H9 (cell line): ENCODE measurements at regions not wholly inside any gene's neighbourhood (a gene's known extent, or its start where the extent isn't known, plus 50 kb on each side); places are given as distances from the start of the nearest gene placed in this dataset.

Experiments used
- DNase-seq: peaks from one replicate; pipeline ENCODE4 v3.0.0-alpha.2; 2017
- H2AFZ ChIP-seq: one replicate; pipeline ENCODE4 v1.6.1; 2013; ENCODE audit warnings: mild to moderate bottlenecking, low read length, control low read depth, moderate library complexity
- H2AK5ac ChIP-seq: 2 replicates; pipeline ENCODE4 v1.6.1; 2013; ENCODE audit warnings: low read length, control low read depth, mixed read lengths; ENCODE audit not compliant: insufficient read length
- H2BK120ac ChIP-seq: one replicate; pipeline ENCODE4 v1.6.1; 2013; ENCODE audit warnings: low read depth, mild to moderate bottlenecking, low read length, control low read depth, inconsistent platforms; ENCODE audit not compliant: poor library complexity, severe bottlenecking
- H2BK12ac ChIP-seq: 2 replicates; pipeline ENCODE4 v1.6.1; 2013; ENCODE audit warnings: low read length, control low read depth, mixed read lengths, low read depth; ENCODE audit not compliant: insufficient read length
- H2BK15ac ChIP-seq: 2 replicates; pipeline ENCODE4 v1.6.1; 2013; ENCODE audit warnings: low read depth, low read length, control low read depth
- H2BK20ac ChIP-seq: one replicate; pipeline ENCODE4 v1.6.1; 2013; ENCODE audit warnings: low read depth, mild to moderate bottlenecking, low read length, control low read depth, inconsistent platforms; ENCODE audit not compliant: poor library complexity, severe bottlenecking
- H2BK5ac ChIP-seq: 2 replicates; pipeline ENCODE4 v1.6.1; 2013; ENCODE audit warnings: low read length, control low read depth, mixed read lengths; ENCODE audit not compliant: insufficient read length
- H3K14ac ChIP-seq: 2 replicates; pipeline ENCODE4 v1.6.1; 2013; ENCODE audit warnings: low read length, control low read depth; ENCODE audit not compliant: insufficient read depth
- H3K18ac ChIP-seq: 2 replicates; pipeline ENCODE4 v1.6.1; 2013; ENCODE audit warnings: low read depth, mild to moderate bottlenecking, mixed read lengths, low read length, control low read depth; ENCODE audit not compliant: insufficient read length
- H3K23ac ChIP-seq: 2 replicates; pipeline ENCODE4 v1.6.1; 2013; ENCODE audit warnings: low read length, control low read depth, mixed read lengths, low read depth; ENCODE audit not compliant: insufficient read length
- H3K23me2 ChIP-seq: 2 replicates; pipeline ENCODE4 v1.6.1; 2013; ENCODE audit warnings: low read depth, mild to moderate bottlenecking, mixed read lengths, low read length, control low read depth; ENCODE audit not compliant: insufficient read length, poor library complexity, severe bottlenecking
- H3K27ac ChIP-seq: 2 replicates; pipeline ENCODE4 v1.5.1; 2013; ENCODE audit warnings: low read length, control low read depth, mixed read lengths, low read depth; ENCODE audit not compliant: insufficient read length
- H3K27me3 ChIP-seq: 2 replicates; pipeline ENCODE4 v1.6.1; 2013; ENCODE audit warnings: low read length, control low read depth, inconsistent platforms; ENCODE audit not compliant: insufficient read depth
- H3K4ac ChIP-seq: 2 replicates; pipeline ENCODE4 v1.6.1; 2013; ENCODE audit warnings: low read depth, mild to moderate bottlenecking, control low read depth, inconsistent platforms, low read length, moderate library complexity
- H3K4me1 ChIP-seq: 2 replicates; pipeline ENCODE4 v1.6.1; 2013; ENCODE audit warnings: low read length, control low read depth, inconsistent platforms; ENCODE audit not compliant: insufficient read depth
- H3K4me2 ChIP-seq: 2 replicates; pipeline ENCODE4 v1.6.1; 2013; ENCODE audit warnings: low read length, control low read depth, mixed read lengths; ENCODE audit not compliant: insufficient read length, insufficient read depth
- H3K56ac ChIP-seq: 2 replicates; pipeline ENCODE4 v1.6.1; 2013; ENCODE audit warnings: low read depth, mild to moderate bottlenecking, mixed read lengths, low read length, control low read depth; ENCODE audit not compliant: insufficient read length
- H3K79me1 ChIP-seq: 2 replicates; pipeline ENCODE4 v1.6.1; 2013; ENCODE audit warnings: low read depth, mild to moderate bottlenecking, moderate library complexity, low read length, control low read depth, inconsistent platforms; ENCODE audit not compliant: insufficient read depth, poor library complexity, severe bottlenecking
- H3K79me2 ChIP-seq: 2 replicates; pipeline ENCODE4 v1.6.1; 2013; ENCODE audit warnings: low read length, control low read depth, inconsistent platforms; ENCODE audit not compliant: insufficient read depth
- H3K9ac ChIP-seq: 2 replicates; pipeline ENCODE4 v1.6.1; 2013; ENCODE audit warnings: low read length, control low read depth, mixed read lengths; ENCODE audit not compliant: insufficient read length; ENCODE audit errors: extremely low read depth
- H3K9me3 ChIP-seq: one replicate; pipeline ENCODE4 v1.6.1; 2013; ENCODE audit warnings: low read depth, low read length, inconsistent platforms; ENCODE audit not compliant: control insufficient read depth
- H3T11ph ChIP-seq: one replicate; pipeline ENCODE4 v1.6.1; 2013; ENCODE audit warnings: mild to moderate bottlenecking, low read length, control low read depth, inconsistent platforms
- H4K20me1 ChIP-seq: one replicate; pipeline ENCODE4 v1.6.1; 2013; ENCODE audit not compliant: control insufficient read depth, insufficient read length, insufficient read depth
- H4K5ac ChIP-seq: 2 replicates; pipeline ENCODE4 v1.6.1; 2013; ENCODE audit warnings: low read depth, mild to moderate bottlenecking, mixed read lengths, low read length, control low read depth; ENCODE audit not compliant: insufficient read length
- H4K8ac ChIP-seq: replicated peaks from 2 replicates; pipeline ENCODE4 v1.6.1; 2013; ENCODE audit warnings: low read length, control low read depth, mixed read lengths, low read depth; ENCODE audit not compliant: insufficient read length
- H4K91ac ChIP-seq: 2 replicates; pipeline ENCODE4 v1.6.1; 2013; ENCODE audit warnings: low read depth, mild to moderate bottlenecking, moderate library complexity, mixed read lengths, low read length, control low read depth; ENCODE audit not compliant: insufficient read length
- H3K27ac Mint-ChIP-seq, 3 experiments: 2 replicates in 2 of 3; 3 replicates in 1 of 3; pipeline ENCODE4 v1.8.0; 2020 to 2021; ENCODE audit warnings: mixed read lengths in 3 of 3, mild to moderate bottlenecking in 1 of 3, moderate library complexity in 1 of 3
- H3K27me3 Mint-ChIP-seq: 2 replicates; pipeline ENCODE4 v1.8.0; 2021; ENCODE audit warnings: low read depth, mild to moderate bottlenecking, moderate library complexity, mixed read lengths
- H3K36me3 Mint-ChIP-seq, 3 experiments: 2 replicates in 2 of 3; 3 replicates in 1 of 3; pipeline ENCODE4 v1.8.0; 2020 to 2021; ENCODE audit warnings: low read depth in 3 of 3, mixed read lengths in 3 of 3; ENCODE audit not compliant: insufficient read depth in 1 of 3
- H3K4me1 Mint-ChIP-seq, 2 experiments: 2 replicates each; pipeline ENCODE4 v1.8.0; 2020; ENCODE audit warnings: mixed read lengths in 2 of 2
- H3K4me3 Mint-ChIP-seq, 2 experiments: 2 replicates in 1 of 2; 3 replicates in 1 of 2; pipeline ENCODE4 v1.8.0; 2020 to 2021; ENCODE audit warnings: mild to moderate bottlenecking in 2 of 2, mixed read lengths in 2 of 2, moderate library complexity in 1 of 2
- H3K9me3 Mint-ChIP-seq, 2 experiments: 2 replicates in 1 of 2; 3 replicates in 1 of 2; pipeline ENCODE4 v1.8.0; 2020; ENCODE audit warnings: mild to moderate bottlenecking in 2 of 2, mixed read lengths in 2 of 2, moderate library complexity in 1 of 2
- CTCF ChIP-seq: fragments of 200-600 bp; sonication (generic); conservative IDR thresholded peaks from 3 replicates; pipeline ENCODE4 v1.8.0; 2021; ENCODE audit warnings: antibody characterized with exemption, mild to moderate bottlenecking
- WGBS: extraction: QIAGEN DNeasy Blood & Tissue Kit; methylation state at CpG from one replicate; pipeline ENCODE4 v1.1.7; 2013; ENCODE audit warnings: missing lambda C conversion rate, low lambda C conversion rate, mixed read lengths; ENCODE audit not compliant: insufficient read length; ENCODE audit errors: extremely low coverage; 5-methylcytosine and 5-hydroxymethylcytosine counted together

- Histone ChIP-seq H3K4ac (no peak overlapping the region), H3K27me3 (no peaks in the 10 kb centered on the region), H2BK12ac (no peak overlapping the region), H4K20me1 (no peaks in the 10 kb centered on the region), H3K4me2 (no peak overlapping the region), H2AFZ (no peak overlapping the region), H4K5ac (no peak overlapping the region), H4K8ac (no peak overlapping the region), H3K14ac (no peak overlapping the region; the same call in 1 of the 2 replicates), H3K56ac (no peak overlapping the region), H3K18ac (no peak overlapping the region), H2BK5ac (no peak overlapping the region), H3K23me2 (peaks cover 3% of the 10 kb centered on the region), H2BK120ac (no peak overlapping the region), H4K91ac (no peak overlapping the region), H3T11ph (no peak overlapping the region), H3K79me1 (no peaks in the 10 kb centered on the region), H2AK5ac (no peak overlapping the region), H3K4me1 (no peaks in the 10 kb centered on the region), H2BK15ac (no peak overlapping the region), H3K9me3 (no peaks in the 10 kb centered on the region), H3K79me2 (no peaks in the 10 kb centered on the region), H3K9ac (no peak overlapping the region), H2BK20ac (no peak overlapping the region), H3K27ac (no peak overlapping the region), H3K23ac (no peak overlapping the region)
- peaks cover 11% of the 10 kb centered on the region for H3K27me3 Mint-ChIP-seq
- H3K4me3 Mint-ChIP-seq = no peak overlapping the region
- no peak for TF ChIP-seq CTCF
- peaks cover 19% of the 10 kb centered on the region in 2 experiments for H3K4me1 Mint-ChIP-seq
- no peak overlapping the region for H3K27ac Mint-ChIP-seq
- no peaks in the 10 kb centered on the region for H3K36me3 Mint-ChIP-seq
- DNase-seq = no peak
- WGBS = no CpG with 5 or more reads among the region's 28 CpGs
- H3K9me3 Mint-ChIP-seq = no peaks in the 10 kb centered on the region
Observed at GRCh38 chr9:79390781-79391770, 180.7 kb upstream of the TLE4 start.
